ENCODE measurements at regions not wholly inside any gene's neighbourhood (a gene's known extent, or its start where the extent isn't known, plus 50 kb on each side); places are given as distances from the start of the nearest gene placed in this dataset.
"Not testable (repeated sequence)": the region's sequence is repeated elsewhere in the genome, so short reads cannot be mapped to it uniquely, and the experiment has no call there.

- POLR2A ChIA-PET = interaction anchor here (1.2 kb wide), 1 partner anchor 226 kb away, joined by 3 read pairs; the partner anchor contains the start of gene NEDD9
- in situ Hi-C loops (cut with HindIII; ENCODE audit: extremely low pct_ligation_motif_present, low pct_unique_long_range_greater_than_20kb) = no loop called here
- Histone ChIP-seq H3K9ac (ENCODE audit: insufficient read depth, low read depth, low read length) (no peak overlapping the region), H3K4me3 (replicated peaks in 1 of 3; ENCODE audit: insufficient read depth in 1 of 3, low read depth in 2 of 3, low read length in 3 of 3) (no peak overlapping the region), H3K4me2 (ENCODE audit: low read depth, low read length) (no peak overlapping the region), H3K36me3 (replicated peaks in 1 of 2; ENCODE audit: control insufficient read depth in 1 of 2, insufficient read depth in 2 of 2, low read length in 2 of 2) (no peaks in the 10 kb centered on the region), H3K27ac (ENCODE audit: extremely low read length, insufficient read depth, low read length) (no peak overlapping the region), H4K20me1 (ENCODE audit: insufficient read depth, low read length) (no peaks in the 10 kb centered on the region), H3K79me2 (ENCODE audit: insufficient read depth, low read length) (no peaks in the 10 kb centered on the region), H3K4me1 (ENCODE audit: insufficient read depth, low read length) (peaks cover 44% of the 10 kb centered on the region), H2AFZ (ENCODE audit: low read length) (no peak overlapping the region), H3K27me3 (ENCODE audit: control insufficient read depth in 1 of 2, insufficient read depth in 2 of 2, low read length in 2 of 2) (no peaks in the 10 kb centered on the region), H3K9me3 (ENCODE audit: low read length) (no peaks in the 10 kb centered on the region)
- BruUV-seq (replicated peaks) = no TSS peak
- FAIRE-seq = no peak
- intact Hi-C loops (cut with micrococcal nuclease; ENCODE audit: unreplicated experiment) = no loop called here
- ATAC-seq = no peak
- DNase-seq (ENCODE audit: low spot score) = no peak
- CTCF ChIA-PET (ENCODE audit: low intra/inter-chr PET ratio, low total read pairs) = no interaction called here
- WGBS (ENCODE audit: low lambda C conversion rate) = 56% methylated on average over 2 of the region's 2 CpGs
- TF ChIP-seq KAT8 (CRISPR knock-in tag; IDR thresholded peaks at IDR 0.05) (no peak), ZFP36L2 (CRISPR knock-in tag; IDR thresholded peaks at IDR 0.05) (no peak), NFE2L1 (CRISPR knock-in tag; IDR thresholded peaks at IDR 0.05; ENCODE audit: borderline replicate concordance) (no peak), ARNT (IDR thresholded peaks at IDR 0.05) (no peak), ZNF33A (CRISPR knock-in tag; IDR thresholded peaks at IDR 0.05; ENCODE audit: borderline replicate concordance) (no peak), SOX5 (CRISPR knock-in tag; IDR thresholded peaks at IDR 0.05; ENCODE audit: borderline replicate concordance) (no peak), GPBP1L1 (CRISPR knock-in tag; IDR thresholded peaks at IDR 0.05) (no peak), ZNF33B (CRISPR knock-in tag; IDR thresholded peaks at IDR 0.05) (no peak), HINFP (CRISPR knock-in tag; IDR thresholded peaks at IDR 0.05; ENCODE audit: low read depth) (no peak), CC2D1A (CRISPR knock-in tag; IDR thresholded peaks at IDR 0.05) (no peak), SAP130 (CRISPR knock-in tag; IDR thresholded peaks at IDR 0.05; ENCODE audit: low read depth) (no peak), TFDP2 (CRISPR knock-in tag; IDR thresholded peaks at IDR 0.05) (no peak), ZNF292 (CRISPR knock-in tag; IDR thresholded peaks at IDR 0.05; ENCODE audit: borderline replicate concordance, low read depth) (no peak), ZNF512B (CRISPR knock-in tag; IDR thresholded peaks at IDR 0.05; ENCODE audit: borderline replicate concordance) (no peak)
These were observed 79.0 kb upstream of the TMEM170B start for GRCh38 chr6:11458509-11458908.

- H3K79me2 ChIP-seq (ENCODE audit: insufficient read depth, low read length) = not testable (repeated sequence)
These were observed 80.1 kb upstream of the TMEM170B start for GRCh38 chr6:11457422-11457821.

More at GRCh38 chr6:11457422-11457821, 80.1 kb upstream of the TMEM170B start:
- ATAC-seq; BruUV-seq (replicated peaks); H3K9ac ChIP-seq (ENCODE audit: insufficient read depth, low read depth, low read length); H3K4me2 ChIP-seq (ENCODE audit: low read depth, low read length); H4K20me1 ChIP-seq (ENCODE audit: insufficient read depth, low read length); POLR2A ChIA-PET; H3K36me3 ChIP-seq (replicated peaks in 1 of 2; ENCODE audit: control insufficient read depth in 1 of 2, insufficient read depth in 2 of 2, low read length in 2 of 2); H2AFZ ChIP-seq (ENCODE audit: low read length); intact Hi-C loops (cut with micrococcal nuclease; ENCODE audit: unreplicated experiment); FAIRE-seq; DNase-seq (ENCODE audit: low spot score); H3K4me3 ChIP-seq (replicated peaks in 1 of 3; ENCODE audit: insufficient read depth in 1 of 3, low read depth in 2 of 3, low read length in 3 of 3); H3K9me3 ChIP-seq (ENCODE audit: low read length); H3K27ac ChIP-seq (ENCODE audit: extremely low read length, insufficient read depth, low read length); in situ Hi-C loops (cut with HindIII; ENCODE audit: extremely low pct_ligation_motif_present, low pct_unique_long_range_greater_than_20kb); CTCF ChIA-PET (ENCODE audit: low intra/inter-chr PET ratio, low total read pairs); H3K27me3 ChIP-seq (ENCODE audit: control insufficient read depth in 1 of 2, insufficient read depth in 2 of 2, low read length in 2 of 2): not testable (repeated sequence)
- WGBS (ENCODE audit: low lambda C conversion rate) = 80% methylated on average over 6 of the region's 6 CpGs
- H3K4me1 ChIP-seq (ENCODE audit: insufficient read depth, low read length) = peaks cover 41% of the 10 kb centered on the region

Data from HepG2 (cell line).